ENCODE measurements at regions not wholly inside any gene's neighbourhood (a gene's known extent, or its start where the extent isn't known, plus 50 kb on each side); places are given as distances from the start of the nearest gene placed in this dataset.

GRCh38 chr17:31687505-31688126 lies 171.4 kb downstream of the COPRS start:
- H3K9me3 ChIP-seq = no peaks in the 10 kb centered on the region
- no peaks in the 10 kb centered on the region for H3K27me3 ChIP-seq
- no peak overlapping the region for H3K4me3 ChIP-seq
- H3K27ac ChIP-seq = no peak overlapping the region
- TF ChIP-seq, protein P1, sequence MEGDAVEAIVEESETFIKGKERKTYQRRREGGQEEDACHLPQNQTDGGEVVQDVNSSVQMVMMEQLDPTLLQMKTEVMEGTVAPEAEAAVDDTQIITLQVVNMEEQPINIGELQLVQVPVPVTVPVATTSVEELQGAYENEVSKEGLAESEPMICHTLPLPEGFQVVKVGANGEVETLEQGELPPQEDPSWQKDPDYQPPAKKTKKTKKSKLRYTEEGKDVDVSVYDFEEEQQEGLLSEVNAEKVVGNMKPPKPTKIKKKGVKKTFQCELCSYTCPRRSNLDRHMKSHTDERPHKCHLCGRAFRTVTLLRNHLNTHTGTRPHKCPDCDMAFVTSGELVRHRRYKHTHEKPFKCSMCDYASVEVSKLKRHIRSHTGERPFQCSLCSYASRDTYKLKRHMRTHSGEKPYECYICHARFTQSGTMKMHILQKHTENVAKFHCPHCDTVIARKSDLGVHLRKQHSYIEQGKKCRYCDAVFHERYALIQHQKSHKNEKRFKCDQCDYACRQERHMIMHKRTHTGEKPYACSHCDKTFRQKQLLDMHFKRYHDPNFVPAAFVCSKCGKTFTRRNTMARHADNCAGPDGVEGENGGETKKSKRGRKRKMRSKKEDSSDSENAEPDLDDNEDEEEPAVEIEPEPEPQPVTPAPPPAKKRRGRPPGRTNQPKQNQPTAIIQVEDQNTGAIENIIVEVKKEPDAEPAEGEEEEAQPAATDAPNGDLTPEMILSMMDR (IDR thresholded peaks at IDR 0.05) = no peak
- DNase-seq (ENCODE audit: low spot score) = no peak
- no peaks in the 10 kb centered on the region for H3K36me3 ChIP-seq
- peaks cover 0 to 13% of the 10 kb centered on the region in 2 donors for H3K4me1 ChIP-seq

GRCh38 chr17:31686495-31686894 lies 172.5 kb downstream of the COPRS start:
- DNase-seq (ENCODE audit: low spot score) = no peak
- H3K9me3 ChIP-seq = no peaks in the 10 kb centered on the region
- H3K4me1 ChIP-seq = peaks cover 0 to 2% of the 10 kb centered on the region in 2 donors
- no peaks in the 10 kb centered on the region for H3K27me3 ChIP-seq
- TF ChIP-seq, protein P1 (IDR thresholded peaks at IDR 0.05) = no peak
- H3K4me3 ChIP-seq = no peak overlapping the region
- no peaks in the 10 kb centered on the region for H3K36me3 ChIP-seq
- no peak overlapping the region for H3K27ac ChIP-seq

GRCh38 chr17:31684901-31685300 lies 174.1 kb downstream of the COPRS start:
- no peak for DNase-seq (ENCODE audit: low spot score)
- no peaks in the 10 kb centered on the region for H3K27me3 ChIP-seq
- no peaks in the 10 kb centered on the region for H3K4me1 ChIP-seq
- H3K36me3 ChIP-seq = no peaks in the 10 kb centered on the region
- no peak overlapping the region for H3K27ac ChIP-seq
- no peak overlapping the region for H3K4me3 ChIP-seq
- no peaks in the 10 kb centered on the region for H3K9me3 ChIP-seq
- TF ChIP-seq, protein P1 (IDR thresholded peaks at IDR 0.05) = no peak

- DNase-seq (ENCODE audit: low spot score) = peak; percentile 18
- no peaks in the 10 kb centered on the region for H3K27me3 ChIP-seq
- H3K27ac ChIP-seq = no peak overlapping the region
- TF ChIP-seq, protein P1 (IDR thresholded peaks at IDR 0.05) = no peak
- no peak overlapping the region for H3K4me3 ChIP-seq
- H3K36me3 ChIP-seq = no peaks in the 10 kb centered on the region
- no peaks in the 10 kb centered on the region for H3K9me3 ChIP-seq
- peaks cover 0 to 11% of the 10 kb centered on the region in 2 donors for H3K4me1 ChIP-seq
These were observed 178.9 kb downstream of the COPRS start for GRCh38 chr17:31680126-31680525.

DNA sequence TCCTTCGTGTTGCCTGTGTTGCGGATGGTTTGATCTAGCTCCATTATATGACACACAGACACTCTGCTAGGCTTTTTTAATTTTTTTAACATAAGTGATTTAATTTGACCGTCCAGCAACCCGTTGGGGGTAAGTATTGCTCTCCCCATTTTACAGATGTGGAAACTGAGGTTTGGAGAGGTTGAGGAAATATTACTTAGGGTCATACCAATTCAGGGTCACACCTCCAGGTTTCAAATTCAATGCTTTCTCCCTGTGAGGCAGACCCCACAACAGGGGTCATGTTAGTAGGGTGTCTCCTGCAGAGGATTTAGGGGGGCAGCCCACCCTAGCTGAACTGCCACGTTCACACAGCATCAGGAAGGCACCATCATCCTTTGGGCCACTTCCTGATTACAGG lies 179.4 kb downstream of the COPRS start:
- Histone ChIP-seq H3K27me3 (no peaks in the 10 kb centered on the region), H3K27ac (no peak overlapping the region), H3K9me3 (no peaks in the 10 kb centered on the region), H3K4me1 (peaks cover 0 to 11% of the 10 kb centered on the region in 2 donors), H3K4me3 (no peak overlapping the region), H3K36me3 (no peaks in the 10 kb centered on the region)
- no peak for DNase-seq (ENCODE audit: low spot score)
- TF ChIP-seq, protein P1 (IDR thresholded peaks at IDR 0.05) = no peak

GRCh38 chr17:31678431-31678830 lies 180.6 kb downstream of the COPRS start:
- Histone ChIP-seq H3K9me3 (no peaks in the 10 kb centered on the region), H3K4me1 (peaks cover 0 to 11% of the 10 kb centered on the region in 2 donors), H3K36me3 (no peaks in the 10 kb centered on the region), H3K27ac (no peak overlapping the region), H3K4me3 (no peak overlapping the region), H3K27me3 (no peaks in the 10 kb centered on the region)
- DNase-seq (ENCODE audit: low spot score) = no peak
- TF ChIP-seq, protein P1 (IDR thresholded peaks at IDR 0.05) = no peak
